ENCODE measurements at regions not wholly inside any gene's neighbourhood (a gene's known extent, or its start where the extent isn't known, plus 50 kb on each side); places are given as distances from the start of the nearest gene placed in this dataset.

GRCh38 chr4:95610061-95610569, 61.3 kb upstream of the UNC5C start:
- Histone ChIP-seq H3K9me3 (ENCODE audit: low read length) (no peaks in the 10 kb centered on the region), H3K4me3 (ENCODE audit: low read depth, low read length, poor library complexity, severe bottlenecking) (no peak overlapping the region), H3K4me2 (ENCODE audit: low read length) (no peak overlapping the region), H3K27ac (ENCODE audit: low read depth, low read length, poor library complexity, severe bottlenecking) (no peak overlapping the region), H3K79me2 (ENCODE audit: insufficient read depth, low read depth, low read length) (no peaks in the 10 kb centered on the region), H2AFZ (ENCODE audit: low read length) (no peak overlapping the region), H4K20me1 (ENCODE audit: insufficient read depth, low read length) (no peaks in the 10 kb centered on the region), H3K36me3 (ENCODE audit: insufficient read depth, low read length) (no peaks in the 10 kb centered on the region), H3K4me1 (ENCODE audit: insufficient read depth, low read length, poor library complexity, severe bottlenecking) (no peaks in the 10 kb centered on the region), H3K9me2 (ENCODE audit: insufficient read depth, low read length) (no peaks in the 10 kb centered on the region)
- DNase-seq (ENCODE audit: low spot score): no peak
- no peak for TF ChIP-seq CTCF (conservative IDR thresholded peaks at IDR 0.05; ENCODE audit: low read length)
- TF ChIP-seq EZH2phosphoT487 (IDR thresholded peaks at IDR 0.05; ENCODE audit: borderline replicate concordance, low read depth, low read length): no peak
- BruUV-seq (replicated peaks): no TSS peak
- intact Hi-C loops (cut with micrococcal nuclease; ENCODE audit: unreplicated experiment): no loop called here
- ChIA-PET CTCF (ENCODE audit: unreplicated experiment) (no interaction called here), POLR2A (no interaction called here)

GRCh38 chr4:95606739-95607138, 58.0 kb upstream of the UNC5C start:
- Histone ChIP-seq H3K4me2 (ENCODE audit: low read length) (no peak overlapping the region), H4K20me1 (ENCODE audit: insufficient read depth, low read length) (no peaks in the 10 kb centered on the region), H3K27ac (ENCODE audit: low read depth, low read length, poor library complexity, severe bottlenecking) (no peak overlapping the region), H3K9me2 (ENCODE audit: insufficient read depth, low read length) (no peaks in the 10 kb centered on the region), H3K79me2 (ENCODE audit: insufficient read depth, low read depth, low read length) (no peaks in the 10 kb centered on the region), H2AFZ (ENCODE audit: low read length) (no peak overlapping the region), H3K4me3 (ENCODE audit: low read depth, low read length, poor library complexity, severe bottlenecking) (no peak overlapping the region), H3K9me3 (ENCODE audit: low read length) (no peaks in the 10 kb centered on the region), H3K4me1 (ENCODE audit: insufficient read depth, low read length, poor library complexity, severe bottlenecking) (no peaks in the 10 kb centered on the region), H3K36me3 (ENCODE audit: insufficient read depth, low read length) (no peaks in the 10 kb centered on the region)
- intact Hi-C loops (cut with micrococcal nuclease; ENCODE audit: unreplicated experiment): no loop called here
- CTCF ChIA-PET (ENCODE audit: unreplicated experiment): no interaction called here
- TF ChIP-seq EZH2phosphoT487 (IDR thresholded peaks at IDR 0.05; ENCODE audit: borderline replicate concordance, low read depth, low read length): no peak
- TF ChIP-seq CTCF (conservative IDR thresholded peaks at IDR 0.05; ENCODE audit: low read length): no peak
- no peak for DNase-seq (ENCODE audit: low spot score)
- BruUV-seq (replicated peaks): no TSS peak
- POLR2A ChIA-PET: no interaction called here

- POLR2A ChIA-PET: no interaction called here
- CTCF ChIA-PET (ENCODE audit: unreplicated experiment): no interaction called here
Observed at GRCh38 chr4:95603393-95603792, 54.6 kb upstream of the UNC5C start.

More at GRCh38 chr4:95603393-95603792, 54.6 kb upstream of the UNC5C start:
- no TSS peak for BruUV-seq (replicated peaks)
- no peaks in the 10 kb centered on the region for H3K79me2 ChIP-seq (ENCODE audit: insufficient read depth, low read depth, low read length)
- no peak overlapping the region for H2AFZ ChIP-seq (ENCODE audit: low read length)
- TF ChIP-seq EZH2phosphoT487 (IDR thresholded peaks at IDR 0.05; ENCODE audit: borderline replicate concordance, low read depth, low read length) (no peak), CTCF (conservative IDR thresholded peaks at IDR 0.05; ENCODE audit: low read length) (no peak)
- H3K4me3 ChIP-seq (ENCODE audit: low read depth, low read length, poor library complexity, severe bottlenecking): no peak overlapping the region
- intact Hi-C loops (cut with micrococcal nuclease; ENCODE audit: unreplicated experiment): no loop called here
- no peaks in the 10 kb centered on the region for H3K4me1 ChIP-seq (ENCODE audit: insufficient read depth, low read length, poor library complexity, severe bottlenecking)
- H3K4me2 ChIP-seq (ENCODE audit: low read length): no peak overlapping the region
- H3K9me3 ChIP-seq (ENCODE audit: low read length): no peaks in the 10 kb centered on the region
- no peaks in the 10 kb centered on the region for H3K9me2 ChIP-seq (ENCODE audit: insufficient read depth, low read length)
- no peaks in the 10 kb centered on the region for H4K20me1 ChIP-seq (ENCODE audit: insufficient read depth, low read length)
- no peak for DNase-seq (ENCODE audit: low spot score)
- no peak overlapping the region for H3K27ac ChIP-seq (ENCODE audit: low read depth, low read length, poor library complexity, severe bottlenecking)
- H3K36me3 ChIP-seq (ENCODE audit: insufficient read depth, low read length): no peaks in the 10 kb centered on the region
